ENCODE measurements at regions not wholly inside any gene's neighbourhood (a gene's known extent, or its start where the extent isn't known, plus 50 kb on each side); places are given as distances from the start of the nearest gene placed in this dataset.

GRCh38 chr6:14361956-14362587 lies 244.5 kb downstream of the CD83 start:
- Histone ChIP-seq H4K20me1 (ENCODE audit: insufficient read depth) (no peaks in the 10 kb centered on the region), H3K27me3 (ENCODE audit: insufficient read depth, low read depth, low read length) (no peaks in the 10 kb centered on the region), H3K9ac (ENCODE audit: low read length) (no peak overlapping the region), H3K9me3 (ENCODE audit: low read length) (no peaks in the 10 kb centered on the region), H3K27ac (ENCODE audit: low read length) (no peak overlapping the region), H3F3A (ENCODE audit: insufficient read depth, low read length, poor library complexity, severe bottlenecking) (no peaks in the 10 kb centered on the region), H3K36me3 (ENCODE audit: insufficient read depth, low read length) (no peaks in the 10 kb centered on the region), H3K79me2 (replicated peaks; ENCODE audit: insufficient read depth, low read length) (no peaks in the 10 kb centered on the region), H3K4me3 (ENCODE audit: low read length) (no peak overlapping the region), H3K9me2 (ENCODE audit: insufficient read depth, low read length) (no peaks in the 10 kb centered on the region), H3K4me2 (ENCODE audit: low read length) (no peak overlapping the region), H2AFZ (ENCODE audit: low read depth, low read length) (no peak overlapping the region)
- no peak for TF ChIP-seq MXI1 (conservative IDR thresholded peaks at IDR 0.05; ENCODE audit: poor library complexity, severe bottlenecking)
- no peak for TF ChIP-seq EP300 (conservative IDR thresholded peaks at IDR 0.05; ENCODE audit: poor library complexity, severe bottlenecking)
- no peak for TF ChIP-seq EZH2 (IDR thresholded peaks at IDR 0.05; ENCODE audit: borderline replicate concordance, insufficient read depth, low read length, poor library complexity, severe bottlenecking)

GRCh38 chr6:14364370-14364769 lies 246.8 kb downstream of the CD83 start:
- Histone ChIP-seq H3K4me3 (ENCODE audit: low read length) (no peak overlapping the region), H3K79me2 (replicated peaks; ENCODE audit: insufficient read depth, low read length) (no peaks in the 10 kb centered on the region), H3K27me3 (ENCODE audit: insufficient read depth, low read depth, low read length) (no peaks in the 10 kb centered on the region), H2AFZ (ENCODE audit: low read depth, low read length) (no peak overlapping the region), H3K9ac (ENCODE audit: low read length) (no peak overlapping the region), H3K27ac (ENCODE audit: low read length) (no peak overlapping the region), H3K9me2 (ENCODE audit: insufficient read depth, low read length) (no peaks in the 10 kb centered on the region), H3F3A (ENCODE audit: insufficient read depth, low read length, poor library complexity, severe bottlenecking) (no peaks in the 10 kb centered on the region), H4K20me1 (ENCODE audit: insufficient read depth) (no peaks in the 10 kb centered on the region), H3K9me3 (ENCODE audit: low read length) (no peaks in the 10 kb centered on the region), H3K4me2 (ENCODE audit: low read length) (no peak overlapping the region), H3K36me3 (ENCODE audit: insufficient read depth, low read length) (no peaks in the 10 kb centered on the region)
- no peak for TF ChIP-seq REST (IDR thresholded peaks at IDR 0.05; ENCODE audit: borderline replicate concordance)
- no peak for TF ChIP-seq MXI1 (conservative IDR thresholded peaks at IDR 0.05; ENCODE audit: poor library complexity, severe bottlenecking)

DNA sequence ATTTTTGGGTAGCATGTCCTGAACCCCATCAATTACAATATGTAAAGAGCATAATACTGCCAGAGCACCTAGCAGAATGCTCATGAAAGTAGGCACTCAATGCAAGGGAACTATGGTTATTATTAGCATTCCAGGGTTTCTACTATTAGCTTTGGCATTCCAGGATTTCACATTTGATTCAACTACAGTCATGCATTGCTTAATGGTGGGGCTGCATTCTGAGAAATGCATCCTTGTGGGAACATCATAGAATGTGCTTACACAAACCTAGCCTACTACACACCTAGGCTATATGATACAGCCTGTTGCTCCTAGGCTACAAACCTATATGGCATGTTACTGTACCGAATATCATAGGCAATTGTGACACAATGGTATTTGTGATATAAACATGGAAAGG lies 247.8 kb downstream of the CD83 start:
- no peaks in the 10 kb centered on the region for H3K9me2 ChIP-seq (ENCODE audit: insufficient read depth, low read length)
- H3K4me2 ChIP-seq (ENCODE audit: low read length): no peak overlapping the region
- H3K27me3 ChIP-seq (ENCODE audit: insufficient read depth, low read depth, low read length): no peaks in the 10 kb centered on the region
- H3K4me3 ChIP-seq (ENCODE audit: low read length): no peak overlapping the region
- H3K36me3 ChIP-seq (ENCODE audit: insufficient read depth, low read length): no peaks in the 10 kb centered on the region
- no peaks in the 10 kb centered on the region for H3K79me2 ChIP-seq (replicated peaks; ENCODE audit: insufficient read depth, low read length)
- H3K9ac ChIP-seq (ENCODE audit: low read length): no peak overlapping the region
- no peaks in the 10 kb centered on the region for H3F3A ChIP-seq (ENCODE audit: insufficient read depth, low read length, poor library complexity, severe bottlenecking)
- no peaks in the 10 kb centered on the region for H4K20me1 ChIP-seq (ENCODE audit: insufficient read depth)
- no peaks in the 10 kb centered on the region for H3K9me3 ChIP-seq (ENCODE audit: low read length)
- TF ChIP-seq, protein P1, sequence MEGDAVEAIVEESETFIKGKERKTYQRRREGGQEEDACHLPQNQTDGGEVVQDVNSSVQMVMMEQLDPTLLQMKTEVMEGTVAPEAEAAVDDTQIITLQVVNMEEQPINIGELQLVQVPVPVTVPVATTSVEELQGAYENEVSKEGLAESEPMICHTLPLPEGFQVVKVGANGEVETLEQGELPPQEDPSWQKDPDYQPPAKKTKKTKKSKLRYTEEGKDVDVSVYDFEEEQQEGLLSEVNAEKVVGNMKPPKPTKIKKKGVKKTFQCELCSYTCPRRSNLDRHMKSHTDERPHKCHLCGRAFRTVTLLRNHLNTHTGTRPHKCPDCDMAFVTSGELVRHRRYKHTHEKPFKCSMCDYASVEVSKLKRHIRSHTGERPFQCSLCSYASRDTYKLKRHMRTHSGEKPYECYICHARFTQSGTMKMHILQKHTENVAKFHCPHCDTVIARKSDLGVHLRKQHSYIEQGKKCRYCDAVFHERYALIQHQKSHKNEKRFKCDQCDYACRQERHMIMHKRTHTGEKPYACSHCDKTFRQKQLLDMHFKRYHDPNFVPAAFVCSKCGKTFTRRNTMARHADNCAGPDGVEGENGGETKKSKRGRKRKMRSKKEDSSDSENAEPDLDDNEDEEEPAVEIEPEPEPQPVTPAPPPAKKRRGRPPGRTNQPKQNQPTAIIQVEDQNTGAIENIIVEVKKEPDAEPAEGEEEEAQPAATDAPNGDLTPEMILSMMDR (IDR thresholded peaks at IDR 0.05; ENCODE audit: poor library complexity, severe bottlenecking): no peak
- TF ChIP-seq EZH2 (IDR thresholded peaks at IDR 0.05; ENCODE audit: borderline replicate concordance, insufficient read depth, low read length, poor library complexity, severe bottlenecking) (no peak), MXI1 (conservative IDR thresholded peaks at IDR 0.05; ENCODE audit: poor library complexity, severe bottlenecking) (no peak), EP300 (conservative IDR thresholded peaks at IDR 0.05; ENCODE audit: poor library complexity, severe bottlenecking) (no peak), SMC3 (conservative IDR thresholded peaks at IDR 0.05; ENCODE audit: poor library complexity) (no peak), POLR2AphosphoS5 (IDR thresholded peaks at IDR 0.05) (no peak), TAF1 (IDR thresholded peaks at IDR 0.05; ENCODE audit: low read depth) (no peak), RAD21 (conservative IDR thresholded peaks at IDR 0.05) (no peak), REST (IDR thresholded peaks at IDR 0.05; ENCODE audit: borderline replicate concordance) (no peak)
- no peak overlapping the region for H3K27ac ChIP-seq (ENCODE audit: low read length)
- H2AFZ ChIP-seq (ENCODE audit: low read depth, low read length): no peak overlapping the region
